ENCODE measurements at regions not wholly inside any gene's neighbourhood (a gene's known extent, or its start where the extent isn't known, plus 50 kb on each side); places are given as distances from the start of the nearest gene placed in this dataset.

DNA sequence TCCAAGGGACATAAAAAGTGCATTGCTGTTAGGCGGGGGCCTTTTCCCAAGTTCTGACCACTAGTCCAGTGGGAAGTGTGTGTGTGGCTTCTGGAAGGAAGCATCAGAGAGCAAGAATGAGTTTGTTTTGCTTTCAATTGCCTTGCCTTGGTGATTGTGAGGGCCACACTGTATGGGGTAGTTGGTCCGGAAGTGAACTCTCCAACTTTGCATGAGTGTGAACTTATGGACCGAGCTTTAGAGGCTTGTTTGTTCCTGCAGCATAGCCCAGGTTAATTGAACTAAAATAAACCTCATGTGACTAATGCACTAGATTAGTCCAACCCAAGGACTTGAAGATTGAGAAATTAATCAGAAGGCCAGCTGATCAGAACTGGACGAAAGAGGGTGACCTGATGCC is 171.7 kb downstream of the NR2F2 start:
- TF ChIP-seq, protein P1, sequence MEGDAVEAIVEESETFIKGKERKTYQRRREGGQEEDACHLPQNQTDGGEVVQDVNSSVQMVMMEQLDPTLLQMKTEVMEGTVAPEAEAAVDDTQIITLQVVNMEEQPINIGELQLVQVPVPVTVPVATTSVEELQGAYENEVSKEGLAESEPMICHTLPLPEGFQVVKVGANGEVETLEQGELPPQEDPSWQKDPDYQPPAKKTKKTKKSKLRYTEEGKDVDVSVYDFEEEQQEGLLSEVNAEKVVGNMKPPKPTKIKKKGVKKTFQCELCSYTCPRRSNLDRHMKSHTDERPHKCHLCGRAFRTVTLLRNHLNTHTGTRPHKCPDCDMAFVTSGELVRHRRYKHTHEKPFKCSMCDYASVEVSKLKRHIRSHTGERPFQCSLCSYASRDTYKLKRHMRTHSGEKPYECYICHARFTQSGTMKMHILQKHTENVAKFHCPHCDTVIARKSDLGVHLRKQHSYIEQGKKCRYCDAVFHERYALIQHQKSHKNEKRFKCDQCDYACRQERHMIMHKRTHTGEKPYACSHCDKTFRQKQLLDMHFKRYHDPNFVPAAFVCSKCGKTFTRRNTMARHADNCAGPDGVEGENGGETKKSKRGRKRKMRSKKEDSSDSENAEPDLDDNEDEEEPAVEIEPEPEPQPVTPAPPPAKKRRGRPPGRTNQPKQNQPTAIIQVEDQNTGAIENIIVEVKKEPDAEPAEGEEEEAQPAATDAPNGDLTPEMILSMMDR (IDR thresholded peaks at IDR 0.05; ENCODE audit: low read length) = no peak
- TF ChIP-seq EZH2phosphoT487 (IDR thresholded peaks at IDR 0.05; ENCODE audit: low read length) (no peak), EZH2 (optimal IDR thresholded peaks at IDR 0.05; ENCODE audit: low read depth, low read length) (no peak)

Measured in MM.1S (cell line).